ENCODE measurements at regions not wholly inside any gene's neighbourhood (a gene's known extent, or its start where the extent isn't known, plus 50 kb on each side); places are given as distances from the start of the nearest gene placed in this dataset.
A peak's percentile ranks its signal among the peaks of the same experiment; 100 is the strongest.

GRCh38 chr3:40852712-40853111 lies 328.0 kb downstream of the ZNF621 start:
- no peak for DNase-seq (ENCODE audit: low spot score in 2 of 2)
- intact Hi-C loops (cut with DNase I; ENCODE audit: low total_unique reads), result no loop called here
- no peaks in the 10 kb centered on the region for H3K4me1 ChIP-seq
- TF ChIP-seq POLR2AphosphoS5 (IDR thresholded peaks at IDR 0.05) (no peak), POLR2A (IDR thresholded peaks at IDR 0.05) (no peak), CTCF (IDR thresholded peaks at IDR 0.05) (no peak)
- H3K36me3 ChIP-seq, result no peaks in the 10 kb centered on the region
- H3K27ac ChIP-seq, result no peak overlapping the region
- H3K9me3 ChIP-seq, result no peaks in the 10 kb centered on the region
- H3K4me3 ChIP-seq, result no peak overlapping the region
- H3K27me3 ChIP-seq, result no peaks in the 10 kb centered on the region

GRCh38 chr3:40853474-40853873 lies 328.7 kb downstream of the ZNF621 start:
- Histone ChIP-seq H3K27me3 (no peaks in the 10 kb centered on the region), H3K4me3 (no peak overlapping the region), H3K27ac (no peak overlapping the region), H3K36me3 (no peaks in the 10 kb centered on the region), H3K9me3 (no peaks in the 10 kb centered on the region), H3K4me1 (no peaks in the 10 kb centered on the region)
- DNase-seq (ENCODE audit: low spot score in 2 of 2), result no peak
- intact Hi-C loops (cut with DNase I; ENCODE audit: low total_unique reads), result no loop called here
- TF ChIP-seq CTCF (IDR thresholded peaks at IDR 0.05) (no peak), POLR2AphosphoS5 (IDR thresholded peaks at IDR 0.05) (no peak)

- no peak overlapping the region for H3K27ac ChIP-seq
- H3K27me3 ChIP-seq, result no peaks in the 10 kb centered on the region
- intact Hi-C loops (cut with DNase I; ENCODE audit: low total_unique reads), result no loop called here
- H3K4me3 ChIP-seq, result no peak overlapping the region
- TF ChIP-seq POLR2A (IDR thresholded peaks at IDR 0.05) (no peak), CTCF (IDR thresholded peaks at IDR 0.05) (no peak), POLR2AphosphoS5 (IDR thresholded peaks at IDR 0.05) (no peak)
- no peaks in the 10 kb centered on the region for H3K36me3 ChIP-seq
- H3K4me1 ChIP-seq, result no peaks in the 10 kb centered on the region
- no peaks in the 10 kb centered on the region for H3K9me3 ChIP-seq
- no peak for DNase-seq (ENCODE audit: low spot score in 2 of 2)
Measured at GRCh38 chr3:40855871-40856270, 331.1 kb downstream of the ZNF621 start.

GRCh38 chr3:40858364-40859115 lies 333.8 kb downstream of the ZNF621 start:
- intact Hi-C loops (cut with DNase I; ENCODE audit: low total_unique reads), result no loop called here

More at GRCh38 chr3:40858364-40859115, 333.8 kb downstream of the ZNF621 start:
- H3K9me3 ChIP-seq, result no peaks in the 10 kb centered on the region
- no peaks in the 10 kb centered on the region for H3K36me3 ChIP-seq
- peak overlapping the region; percentile 87 for H3K27ac ChIP-seq
- no peak overlapping the region for H3K4me3 ChIP-seq
- DNase-seq (ENCODE audit: low spot score in 2 of 2), result no peak
- TF ChIP-seq POLR2AphosphoS5 (IDR thresholded peaks at IDR 0.05), result no peak
- no peak for TF ChIP-seq CTCF (IDR thresholded peaks at IDR 0.05)
- TF ChIP-seq POLR2A (IDR thresholded peaks at IDR 0.05), result no peak
- no peaks in the 10 kb centered on the region for H3K4me1 ChIP-seq
- H3K27me3 ChIP-seq, result no peaks in the 10 kb centered on the region

All from breast epithelium (tissue), 4 donors.